GM21529 (cell line): ENCODE measurements at regions not wholly inside any gene's neighbourhood (a gene's known extent, or its start where the extent isn't known, plus 50 kb on each side); places are given as distances from the start of the nearest gene placed in this dataset.

Experiments used
- ATAC-seq: cut with Tn5 transposase; IDR thresholded peaks from one replicate; pipeline ENCODE4 v1.9.1; 2021; ENCODE audit not compliant: unreplicated experiment

GRCh38 chr16:85385463-85386331 is 227.4 kb upstream of the GSE1 start:
- no peak for ATAC-seq

DNA sequence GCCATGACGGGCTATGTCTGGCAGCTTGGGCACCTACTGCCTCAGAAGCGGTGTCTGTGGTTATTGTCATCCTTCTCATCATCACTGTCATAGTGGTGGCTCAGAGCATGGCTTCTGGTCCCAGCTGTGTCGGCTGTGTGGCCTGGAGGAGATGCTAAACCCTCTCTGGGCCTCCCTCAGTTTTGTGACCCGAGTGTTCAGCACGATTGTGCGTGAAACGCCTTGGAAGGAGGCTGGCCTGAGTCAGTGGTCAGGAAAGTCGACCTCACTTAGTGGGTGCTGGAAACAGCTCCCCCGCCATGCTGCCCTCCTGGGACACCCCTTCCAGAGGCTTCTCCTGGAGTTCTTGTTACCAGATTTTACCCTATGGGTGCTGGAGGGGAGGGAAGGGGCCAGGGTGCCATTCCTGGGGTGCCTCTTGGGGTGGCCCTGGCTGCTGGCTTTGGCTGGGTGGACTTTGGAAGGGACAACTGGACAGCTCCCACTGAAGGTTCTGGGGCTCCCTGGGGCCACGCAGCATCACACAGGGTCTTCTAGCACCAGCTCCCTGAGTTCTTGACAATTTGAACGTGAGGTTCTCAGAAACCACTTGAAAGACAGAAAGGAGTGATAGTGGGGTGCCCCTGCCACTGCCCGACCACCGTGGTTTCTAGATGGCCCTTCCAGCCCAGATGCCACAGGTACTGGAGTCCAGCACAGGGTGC is 226.5 kb upstream of the GSE1 start:
- ATAC-seq, result no peak

DNA sequence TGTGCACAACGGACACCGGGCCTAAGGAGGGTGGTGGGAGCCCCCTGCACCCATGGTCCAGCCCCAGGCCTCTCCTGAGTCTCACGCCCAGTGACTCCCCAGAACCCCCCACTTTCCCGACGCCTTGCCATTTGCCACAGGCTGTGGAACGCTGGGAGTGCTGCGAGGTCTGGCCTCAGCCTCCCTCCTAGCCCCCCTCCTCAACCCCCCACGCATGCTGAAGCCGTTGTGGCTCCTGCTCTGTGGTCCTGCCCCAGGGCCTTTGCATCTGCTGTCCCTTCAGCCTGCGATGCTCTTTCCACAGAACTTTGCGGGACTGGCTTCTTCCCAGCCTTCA is 226.0 kb upstream of the GSE1 start:
- ATAC-seq, result no peak

DNA sequence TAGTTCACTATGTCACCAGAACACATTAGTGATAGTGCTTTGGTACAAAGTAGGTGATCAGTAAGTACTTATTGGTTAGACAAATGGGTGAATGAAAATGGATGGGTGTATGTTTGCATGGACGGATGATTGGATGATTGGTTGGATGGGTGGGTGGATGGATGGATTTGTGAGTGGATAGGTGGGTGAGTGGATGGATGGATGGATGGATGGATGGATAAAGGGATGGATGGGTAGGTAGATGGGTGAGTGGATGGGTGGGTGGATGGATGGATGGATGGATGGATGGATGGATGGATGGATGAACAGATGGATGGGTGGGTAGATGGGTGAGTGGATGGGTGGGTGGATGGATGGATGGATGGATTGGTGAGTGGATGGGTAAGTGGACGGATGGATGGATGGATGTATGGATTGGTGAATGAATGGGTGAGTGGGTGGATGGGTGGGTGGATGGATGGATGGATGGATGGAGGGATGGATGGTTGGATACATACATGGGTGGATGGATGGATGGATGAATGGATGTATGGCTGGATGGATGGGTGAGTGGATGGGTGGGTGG is 225.3 kb upstream of the GSE1 start:
- no peak for ATAC-seq

- ATAC-seq, result no peak
Measured at GRCh38 chr16:85389679-85390470, 223.2 kb upstream of the GSE1 start.

DNA sequence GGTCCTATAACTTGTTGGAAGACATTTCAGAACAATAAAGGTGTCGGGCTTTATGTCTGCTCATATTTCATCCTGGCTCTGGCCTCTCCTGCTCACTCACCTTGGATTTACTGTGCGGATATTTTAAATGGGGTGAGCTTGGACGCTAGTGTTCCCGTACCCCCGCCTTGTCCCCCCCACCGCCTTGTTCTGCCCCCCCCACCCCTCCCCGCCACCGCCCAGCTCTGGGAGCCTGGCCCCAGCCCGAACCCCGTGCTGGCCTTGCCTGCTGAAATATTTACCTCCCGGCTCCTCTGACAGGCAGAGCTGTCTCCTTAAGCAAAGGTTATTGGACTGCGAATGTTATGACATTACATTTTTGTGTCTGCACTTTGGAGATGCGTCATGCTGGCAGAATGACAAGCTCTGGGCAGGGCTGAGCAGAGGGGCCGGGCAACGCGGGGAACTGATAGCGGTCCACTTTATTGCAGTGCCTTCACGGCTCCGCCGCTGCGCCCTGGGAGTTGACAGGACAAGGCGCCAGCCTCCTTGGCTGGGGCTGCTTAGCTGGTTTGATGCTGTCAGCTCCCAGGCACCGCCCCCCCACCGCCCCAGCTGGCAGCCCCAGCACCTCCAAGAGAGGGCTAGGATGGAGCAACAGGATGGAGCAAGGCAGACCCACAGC is 222.5 kb upstream of the GSE1 start:
- ATAC-seq, result no peak

DNA sequence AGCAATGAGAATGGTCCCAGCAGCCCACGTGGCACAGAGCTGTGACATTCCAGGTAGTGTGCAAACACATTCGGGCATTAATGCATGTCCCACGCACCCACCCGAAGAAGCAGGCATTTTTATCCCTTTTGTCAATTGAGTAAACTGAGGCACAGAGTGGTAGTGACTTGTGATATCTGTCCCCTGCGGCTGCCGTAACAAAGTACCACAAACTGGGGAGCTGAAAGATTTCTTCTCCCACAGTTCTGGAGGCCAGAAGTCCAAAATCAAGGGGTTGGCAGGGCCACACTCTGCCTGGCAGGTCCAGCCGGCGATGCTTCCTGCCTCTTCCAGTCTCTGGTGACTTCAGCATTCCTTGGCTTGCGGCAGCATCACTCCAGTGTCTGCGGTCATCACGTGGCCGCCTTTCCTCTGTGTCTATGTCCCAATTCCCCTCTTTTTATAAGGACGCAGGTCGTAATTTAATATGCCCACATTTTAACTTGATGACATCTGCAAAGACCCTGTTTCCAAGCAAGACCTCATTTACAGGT is 221.9 kb upstream of the GSE1 start:
- ATAC-seq, result no peak

DNA sequence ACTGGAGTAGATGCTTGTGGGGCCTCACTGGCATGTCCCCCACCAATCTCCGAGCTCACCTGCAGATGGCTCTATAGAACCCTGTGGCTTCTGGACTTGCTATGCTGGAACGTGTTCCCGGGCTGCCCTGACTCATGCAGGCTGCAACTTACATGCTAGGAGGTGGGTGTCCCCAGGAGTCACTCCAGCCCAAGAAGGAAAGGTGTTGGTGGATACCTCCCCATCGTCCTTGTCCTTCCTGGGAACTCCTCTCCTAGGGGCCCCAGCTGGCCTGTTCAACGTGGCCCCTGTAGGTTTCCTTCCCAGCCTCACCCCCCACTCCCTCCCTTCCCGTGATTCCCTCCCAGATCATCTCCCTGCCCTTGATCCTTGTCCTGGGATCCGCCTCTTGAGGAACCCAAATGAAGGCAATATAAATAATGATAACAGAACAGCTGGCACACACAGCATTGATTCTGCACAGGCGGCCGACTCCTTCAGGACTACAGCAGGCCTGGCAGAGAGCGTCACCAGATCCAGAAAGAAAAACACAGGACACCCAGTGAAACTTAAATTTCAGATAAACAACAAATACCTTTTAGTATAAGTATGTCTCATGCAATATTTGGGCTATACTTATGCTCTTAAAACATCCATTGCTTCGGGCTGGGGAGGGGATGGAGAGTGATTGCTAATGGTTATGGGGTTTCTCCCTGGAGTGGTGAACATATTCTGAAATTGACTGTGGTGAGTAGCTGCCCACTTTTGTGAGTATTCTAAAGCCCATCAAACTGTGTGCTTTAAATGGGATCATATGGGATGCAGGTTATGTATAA is 221.1 kb upstream of the GSE1 start:
- no peak for ATAC-seq

- ATAC-seq, result no peak
Measured at GRCh38 chr16:85392756-85393673, 220.1 kb upstream of the GSE1 start.

- peak; percentile 50 for ATAC-seq
Measured at GRCh38 chr16:85393674-85394451, 219.3 kb upstream of the GSE1 start.

DNA sequence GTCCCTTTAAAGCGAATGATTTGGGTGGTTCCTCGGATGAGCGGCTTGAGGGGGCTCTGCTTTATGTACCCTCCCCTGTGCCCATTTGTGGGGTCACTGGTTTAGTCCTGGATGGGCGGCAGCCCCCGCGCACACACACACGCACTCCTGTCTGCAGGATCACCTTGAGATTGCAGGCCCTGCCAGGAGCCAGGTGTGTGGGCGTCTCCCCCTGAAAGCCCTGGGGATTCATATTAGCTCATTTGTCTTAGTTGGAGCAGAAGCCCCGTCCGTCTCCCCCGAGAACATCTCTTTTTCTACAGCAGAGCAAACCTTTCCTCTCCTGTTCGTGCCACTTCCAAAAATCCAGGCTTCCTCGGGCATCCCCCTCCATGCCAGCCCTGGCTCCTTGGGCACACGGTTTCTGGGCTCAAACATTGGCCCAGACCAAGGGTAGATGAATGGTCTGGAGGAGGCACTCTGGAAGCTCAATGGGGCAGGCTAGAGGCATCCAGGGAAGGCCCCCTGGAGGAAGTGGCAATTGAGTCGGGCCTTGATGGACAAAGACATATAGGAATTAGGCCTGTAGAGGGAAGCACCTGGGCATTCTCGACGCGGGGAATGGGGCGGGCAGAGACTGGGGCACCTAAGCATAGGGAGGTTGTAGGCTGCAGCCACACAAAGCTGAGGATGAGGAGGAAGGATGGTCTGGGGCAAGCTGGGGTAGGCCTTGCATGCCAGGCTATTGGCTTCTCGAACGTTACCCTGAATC is 218.5 kb upstream of the GSE1 start:
- ATAC-seq, result no peak

- peak; percentile 45 for ATAC-seq
Measured at GRCh38 chr16:85395207-85395912, 217.8 kb upstream of the GSE1 start.

DNA sequence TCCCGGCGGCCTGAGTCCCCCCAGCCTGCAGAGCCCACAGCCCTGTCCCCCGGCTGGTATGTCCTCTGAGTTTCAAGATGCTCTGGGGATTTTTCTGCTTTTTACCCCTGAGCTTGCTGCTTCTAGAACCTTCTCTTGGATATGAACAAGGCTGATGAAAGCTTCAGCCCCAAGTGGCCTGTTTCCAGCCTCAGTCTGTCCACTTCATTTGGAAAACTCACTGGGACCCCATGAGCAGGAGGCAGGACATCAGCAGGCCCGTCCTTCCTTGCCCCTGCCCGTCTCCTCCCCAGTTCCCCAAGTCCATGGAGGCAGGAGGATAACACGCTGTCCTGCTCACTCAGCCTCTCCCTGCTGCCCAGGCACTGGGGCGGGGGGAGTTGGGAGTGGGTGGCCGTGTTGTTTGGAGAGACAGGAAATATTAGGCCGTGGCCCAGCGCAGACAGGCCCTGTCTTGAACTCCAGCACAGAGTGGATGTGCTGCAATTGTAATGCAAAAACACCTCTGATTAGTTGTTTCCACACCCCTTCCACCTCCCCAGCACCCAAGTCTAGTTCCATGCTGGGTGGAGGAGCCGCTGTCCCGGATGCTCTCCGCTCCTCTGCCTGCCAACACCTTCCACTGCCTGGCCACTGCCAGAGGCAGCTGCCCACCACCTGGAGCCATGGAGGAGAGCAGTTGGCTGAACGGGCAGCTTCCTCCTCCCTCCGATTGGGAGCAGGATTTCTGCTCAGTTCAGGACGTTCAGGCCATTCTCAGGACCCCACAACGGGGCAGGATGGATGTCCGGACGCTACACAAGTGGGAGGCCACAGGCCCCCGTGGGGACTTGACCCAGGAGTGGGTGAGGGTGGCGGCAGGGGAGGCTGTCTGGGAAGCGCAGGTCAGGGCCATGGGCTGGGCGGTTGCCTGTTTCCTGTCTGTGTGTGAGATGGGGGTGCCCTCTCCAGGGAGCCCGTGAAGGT is 216.9 kb upstream of the GSE1 start:
- no peak for ATAC-seq

DNA sequence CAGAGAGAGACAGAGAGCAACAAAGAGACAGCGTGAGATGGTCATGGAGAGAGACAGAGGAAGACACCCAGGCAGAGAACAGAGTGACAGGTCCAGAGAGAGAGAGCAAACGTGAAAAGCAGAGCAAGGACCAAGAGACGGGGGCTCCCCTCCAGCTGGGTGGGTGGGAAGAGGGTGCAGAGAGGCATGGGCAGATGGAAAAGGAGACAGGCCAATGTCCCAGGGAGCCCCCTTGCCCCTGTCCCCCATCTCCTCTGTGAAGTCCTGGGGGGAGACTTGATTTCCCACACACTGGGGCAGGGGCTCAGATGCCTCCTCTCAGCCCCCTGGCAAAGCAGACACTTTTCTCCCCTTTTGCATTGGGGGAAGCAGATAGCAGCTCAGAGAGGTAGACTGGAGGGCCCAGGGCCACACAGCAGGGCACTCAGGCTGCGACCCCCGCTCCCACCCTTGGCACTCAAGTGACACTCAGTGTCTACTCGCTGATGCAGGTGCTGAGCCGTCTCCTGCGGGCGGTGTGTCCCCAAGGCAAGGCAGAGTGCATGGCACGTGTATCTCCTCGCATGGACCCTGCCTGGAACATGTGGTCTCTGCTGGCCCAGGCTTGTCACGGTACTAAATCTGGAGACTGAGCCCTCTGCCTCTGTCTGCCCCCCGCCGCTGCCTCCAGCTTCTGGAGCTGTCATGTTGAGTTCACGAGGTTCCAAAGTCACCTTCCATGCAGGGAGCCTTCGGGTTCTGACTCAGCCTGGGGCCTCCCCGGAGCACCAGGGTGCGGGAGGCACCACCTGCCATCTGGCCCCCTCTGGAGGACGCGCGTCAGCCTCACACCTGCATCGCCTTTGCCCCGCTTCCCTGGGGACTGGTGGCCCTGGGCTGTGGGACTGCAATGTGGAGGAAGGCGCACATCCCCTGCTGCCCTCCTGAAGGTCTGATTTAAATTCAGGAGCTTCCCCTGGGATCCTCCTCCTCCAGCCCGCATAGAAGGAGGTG is 215.9 kb upstream of the GSE1 start:
- no peak for ATAC-seq
